ENCODE measurements at regions not wholly inside any gene's neighbourhood (a gene's known extent, or its start where the extent isn't known, plus 50 kb on each side); places are given as distances from the start of the nearest gene placed in this dataset.

- TF ChIP-seq CTCF (IDR thresholded peaks at IDR 0.05) (no peak), ZFX (IDR thresholded peaks at IDR 0.05; ENCODE audit: borderline replicate concordance) (no peak)
Observed at GRCh38 chr6:6074190-6074589, 67.5 kb upstream of the NRN1 start.
